ENCODE measurements at regions not wholly inside any gene's neighbourhood (a gene's known extent, or its start where the extent isn't known, plus 50 kb on each side); places are given as distances from the start of the nearest gene placed in this dataset.

- no peaks in the 10 kb centered on the region for H3K4me1 Mint-ChIP-seq (ENCODE audit: unreplicated experiment)
- DNase-seq (ENCODE audit: extremely low spot score, unreplicated experiment), result no peak
- H3K9me3 Mint-ChIP-seq, result peaks cover 5% of the 10 kb centered on the region
- H3K27me3 Mint-ChIP-seq, result no peaks in the 10 kb centered on the region
- TF ChIP-seq, protein P1, sequence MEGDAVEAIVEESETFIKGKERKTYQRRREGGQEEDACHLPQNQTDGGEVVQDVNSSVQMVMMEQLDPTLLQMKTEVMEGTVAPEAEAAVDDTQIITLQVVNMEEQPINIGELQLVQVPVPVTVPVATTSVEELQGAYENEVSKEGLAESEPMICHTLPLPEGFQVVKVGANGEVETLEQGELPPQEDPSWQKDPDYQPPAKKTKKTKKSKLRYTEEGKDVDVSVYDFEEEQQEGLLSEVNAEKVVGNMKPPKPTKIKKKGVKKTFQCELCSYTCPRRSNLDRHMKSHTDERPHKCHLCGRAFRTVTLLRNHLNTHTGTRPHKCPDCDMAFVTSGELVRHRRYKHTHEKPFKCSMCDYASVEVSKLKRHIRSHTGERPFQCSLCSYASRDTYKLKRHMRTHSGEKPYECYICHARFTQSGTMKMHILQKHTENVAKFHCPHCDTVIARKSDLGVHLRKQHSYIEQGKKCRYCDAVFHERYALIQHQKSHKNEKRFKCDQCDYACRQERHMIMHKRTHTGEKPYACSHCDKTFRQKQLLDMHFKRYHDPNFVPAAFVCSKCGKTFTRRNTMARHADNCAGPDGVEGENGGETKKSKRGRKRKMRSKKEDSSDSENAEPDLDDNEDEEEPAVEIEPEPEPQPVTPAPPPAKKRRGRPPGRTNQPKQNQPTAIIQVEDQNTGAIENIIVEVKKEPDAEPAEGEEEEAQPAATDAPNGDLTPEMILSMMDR (conservative IDR thresholded peaks at IDR 0.05), result no peak
- no peak overlapping the region for H3K27ac Mint-ChIP-seq
- H3K4me3 Mint-ChIP-seq, result no peak overlapping the region
- no peaks in the 10 kb centered on the region for H3K36me3 Mint-ChIP-seq
Observed at GRCh38 chr3:23055733-23056376, 147.3 kb upstream of the UBE2E2 start.

DNA sequence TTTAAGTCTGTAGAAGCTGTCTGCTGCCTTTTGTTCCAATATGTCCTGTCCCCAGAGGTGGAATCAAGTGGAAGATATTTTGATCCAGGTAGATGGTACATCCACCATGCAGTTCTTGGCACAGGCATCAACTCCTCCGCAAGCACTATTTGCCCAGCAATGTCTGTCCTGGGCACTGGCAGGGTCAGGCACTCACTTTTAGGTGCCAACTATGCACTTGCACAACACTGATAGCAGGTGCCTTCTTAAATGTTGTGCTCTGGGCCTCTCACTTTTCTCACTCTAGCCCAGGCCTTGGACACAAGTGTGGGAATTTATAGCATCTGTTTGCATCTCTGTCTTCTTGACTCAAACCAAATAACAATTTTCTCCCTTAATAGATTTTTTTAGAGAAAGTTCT, 140.5 kb upstream of the UBE2E2 start:
- TF ChIP-seq, protein P1 (conservative IDR thresholded peaks at IDR 0.05), result no peak

GRCh38 chr3:23062982-23063381, 140.1 kb upstream of the UBE2E2 start:
- no peak for DNase-seq (ENCODE audit: extremely low spot score, unreplicated experiment)
- Mint-ChIP-seq H3K27me3 (no peaks in the 10 kb centered on the region), H3K4me3 (no peak overlapping the region), H3K4me1 (ENCODE audit: unreplicated experiment) (peaks cover 4% of the 10 kb centered on the region), H3K27ac (no peak overlapping the region), H3K36me3 (no peaks in the 10 kb centered on the region), H3K9me3 (peaks cover 5% of the 10 kb centered on the region)
- TF ChIP-seq, protein P1 (conservative IDR thresholded peaks at IDR 0.05), result no peak

More for the DNA sequence above, 140.5 kb upstream of the UBE2E2 start:
- DNase-seq (ENCODE audit: extremely low spot score, unreplicated experiment), result no peak
- Mint-ChIP-seq H3K9me3 (peaks cover 5% of the 10 kb centered on the region), H3K27ac (no peak overlapping the region), H3K36me3 (no peaks in the 10 kb centered on the region), H3K27me3 (no peaks in the 10 kb centered on the region), H3K4me3 (no peak overlapping the region), H3K4me1 (ENCODE audit: unreplicated experiment) (peaks cover 4% of the 10 kb centered on the region)

- H3K27me3 Mint-ChIP-seq, result no peaks in the 10 kb centered on the region
- H3K4me1 Mint-ChIP-seq (ENCODE audit: unreplicated experiment), result peaks cover 4% of the 10 kb centered on the region
Observed at GRCh38 chr3:23067116-23067515, 136.0 kb upstream of the UBE2E2 start.

DNA sequence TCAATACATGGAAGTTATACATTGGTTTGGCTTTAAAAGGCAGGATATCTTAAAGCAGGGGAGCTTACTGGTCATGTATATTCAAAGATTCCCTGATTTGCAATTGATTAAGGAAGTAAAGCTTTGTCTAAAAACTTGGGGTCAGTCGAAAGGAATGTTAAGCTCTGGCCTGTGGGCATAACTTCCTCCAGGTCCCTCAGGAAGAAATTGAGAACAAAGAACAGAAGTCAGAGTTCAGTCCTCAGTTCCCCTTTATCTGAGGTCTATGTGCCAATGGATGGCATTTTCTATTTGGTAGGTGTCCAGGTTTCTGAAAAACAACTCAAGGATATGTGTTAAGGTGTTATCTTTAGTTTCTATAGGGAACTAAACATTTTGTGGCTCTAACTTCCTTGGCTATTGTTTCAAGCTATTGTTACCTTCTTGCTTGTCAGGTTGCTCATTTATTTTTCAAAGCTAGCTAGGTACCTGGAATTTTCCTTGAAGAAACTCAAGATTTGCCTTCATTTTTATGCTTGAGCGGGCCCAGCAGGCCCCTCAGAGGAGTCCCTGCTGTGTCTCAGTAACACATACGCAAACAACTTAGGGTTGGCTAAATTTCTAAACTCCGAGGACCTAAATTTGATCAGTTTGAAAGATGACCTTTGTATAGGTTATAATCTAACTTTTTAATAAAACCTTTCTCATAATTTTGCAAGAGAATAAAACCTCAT, 135.0 kb upstream of the UBE2E2 start:
- Mint-ChIP-seq H3K27ac (no peak overlapping the region), H3K4me3 (no peak overlapping the region), H3K27me3 (no peaks in the 10 kb centered on the region), H3K4me1 (ENCODE audit: unreplicated experiment) (peaks cover 4% of the 10 kb centered on the region), H3K9me3 (no peaks in the 10 kb centered on the region), H3K36me3 (no peaks in the 10 kb centered on the region)
- TF ChIP-seq, protein P1 (conservative IDR thresholded peaks at IDR 0.05), result no peak
- no peak for DNase-seq (ENCODE audit: extremely low spot score, unreplicated experiment)

More at GRCh38 chr3:23067116-23067515, 136.0 kb upstream of the UBE2E2 start:
- TF ChIP-seq, protein P1 (conservative IDR thresholded peaks at IDR 0.05), result no peak
- Mint-ChIP-seq H3K9me3 (no peaks in the 10 kb centered on the region), H3K27ac (no peak overlapping the region), H3K36me3 (no peaks in the 10 kb centered on the region), H3K4me3 (no peak overlapping the region)
- no peak for DNase-seq (ENCODE audit: extremely low spot score, unreplicated experiment)
